Activated CD4-positive, alpha-beta T cell treated with anti-CD3 and anti-CD28 coated beads for 1 hour (primary cell): ENCODE measurements at regions not wholly inside any gene's neighbourhood (a gene's known extent, or its start where the extent isn't known, plus 50 kb on each side); places are given as distances from the start of the nearest gene placed in this dataset.

ENCODE experiments used
- DNase-seq: peaks from one replicate; pipeline ENCODE4 v3.0.0-alpha.2; 2020

DNA sequence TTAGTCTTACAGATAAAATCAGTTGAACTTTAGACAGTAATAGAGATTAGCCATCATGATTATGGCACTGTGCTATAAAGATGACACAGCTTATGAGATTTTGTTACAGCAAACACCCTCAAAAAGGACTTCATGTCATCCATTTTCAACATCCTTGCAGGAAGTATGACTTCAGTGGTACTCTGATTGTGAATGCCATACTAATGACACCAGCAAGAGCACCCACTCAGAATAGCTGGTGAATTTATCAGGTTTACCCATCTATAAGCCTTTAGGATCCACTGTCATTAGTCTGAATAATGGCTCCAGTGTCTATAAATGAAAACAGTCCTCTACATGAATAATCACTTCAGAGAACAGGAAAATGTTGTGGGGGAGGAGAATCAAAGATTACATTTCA is 615.2 kb downstream of the RPS29 start:
- no peak for DNase-seq

DNA sequence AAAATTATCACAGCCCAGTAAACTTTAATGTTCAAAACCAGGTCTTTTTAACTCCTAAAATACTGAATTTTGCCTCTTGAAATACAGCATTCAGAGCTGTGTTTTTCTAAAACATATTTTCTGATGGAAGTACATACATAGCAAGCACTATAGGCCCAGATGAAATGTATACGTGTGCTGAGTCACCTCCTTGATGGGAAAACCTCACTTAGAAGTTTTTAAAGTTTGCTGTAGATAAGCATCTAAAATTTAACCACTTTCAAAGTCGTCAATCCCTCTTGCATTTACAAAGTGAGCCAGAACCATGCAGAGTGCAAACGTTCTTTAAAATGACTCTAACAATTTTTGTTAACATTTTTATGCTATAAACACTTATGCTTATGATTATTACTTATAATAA is 618.8 kb downstream of the RPS29 start:
- DNase-seq: no peak

DNA sequence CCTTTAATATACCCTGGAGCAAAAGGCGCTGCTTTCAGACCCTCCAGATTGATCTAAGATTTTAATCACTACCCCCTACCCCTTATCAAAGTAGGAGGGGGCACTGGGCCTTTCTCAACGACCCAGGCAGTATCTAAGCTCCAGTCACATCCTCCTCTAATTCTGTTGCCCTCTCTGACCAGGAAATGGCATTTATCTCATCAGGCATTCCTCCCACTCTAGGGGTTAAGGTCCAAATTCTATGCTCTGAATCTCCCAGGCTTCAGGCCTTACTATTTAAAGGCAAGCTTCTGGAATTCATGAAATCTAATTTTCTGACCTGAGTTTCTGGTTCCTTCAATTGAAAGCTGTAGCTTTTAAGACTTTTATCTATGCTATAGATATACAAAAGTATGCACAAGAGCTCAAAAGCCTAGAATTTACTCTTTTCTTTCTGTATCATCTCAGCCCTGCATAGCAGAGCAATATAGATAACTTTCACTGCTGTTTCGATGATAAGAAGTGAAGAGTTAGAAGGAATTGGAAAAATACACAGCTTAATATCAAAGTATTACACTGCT is 622.9 kb downstream of the RPS29 start:
- no peak for DNase-seq

DNA sequence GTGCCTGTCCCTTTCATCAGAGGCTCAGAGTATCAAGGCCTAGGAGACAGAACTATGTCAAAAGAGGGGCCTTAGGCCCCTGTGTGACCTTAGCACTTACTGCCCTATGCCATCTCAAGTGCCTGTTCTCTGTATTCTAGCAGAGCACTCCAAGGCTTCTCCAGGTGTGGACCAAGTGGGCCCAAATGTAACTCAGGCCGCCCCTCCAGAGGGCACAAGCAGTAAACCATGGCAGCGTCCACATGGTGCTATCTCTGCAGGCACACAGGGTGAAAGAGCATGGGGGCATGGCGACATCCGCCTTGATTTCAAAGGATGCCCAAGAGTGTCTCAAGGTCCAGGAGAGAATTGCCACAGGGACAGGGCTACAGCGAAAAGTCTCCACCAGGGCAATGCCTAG is 628.7 kb downstream of the RPS29 start:
- no peak for DNase-seq

DNA sequence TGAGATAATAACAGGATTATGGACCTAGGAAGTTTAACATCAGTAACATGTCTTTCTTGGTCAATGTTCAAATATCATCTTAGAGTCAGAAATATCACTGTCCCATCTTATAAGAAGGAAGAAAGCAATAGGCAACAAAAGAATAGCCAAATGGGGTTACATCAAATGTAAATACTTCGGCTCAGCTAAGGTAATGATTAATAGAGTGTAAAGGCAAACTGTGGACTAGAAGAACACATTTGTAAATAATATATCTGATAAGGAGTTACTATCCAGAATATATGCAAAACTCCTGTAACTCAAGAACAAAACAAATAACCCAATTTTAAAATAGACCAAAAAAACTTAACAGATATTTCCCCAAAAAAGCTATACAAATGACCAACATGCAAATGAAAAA is 630.3 kb downstream of the RPS29 start:
- no peak for DNase-seq

DNA sequence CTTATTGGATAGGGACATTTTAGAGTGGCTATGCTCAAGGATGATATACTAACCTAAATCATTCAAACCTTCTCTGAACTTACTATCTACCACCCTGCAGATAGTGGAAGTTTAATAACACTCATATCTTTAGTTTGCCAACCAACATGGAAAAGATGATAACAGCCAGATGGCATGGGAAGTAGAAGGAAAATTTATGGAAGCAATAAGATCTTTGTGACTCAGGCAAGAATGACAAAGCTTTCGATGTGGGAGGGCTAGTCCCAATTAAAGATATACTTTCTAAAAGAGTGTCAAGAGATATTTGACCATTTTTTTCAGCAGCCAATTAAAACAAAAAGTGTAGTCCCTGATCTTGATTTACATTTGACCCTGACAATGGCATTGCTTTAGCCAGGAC is 631.7 kb downstream of the RPS29 start:
- DNase-seq: no peak

DNA sequence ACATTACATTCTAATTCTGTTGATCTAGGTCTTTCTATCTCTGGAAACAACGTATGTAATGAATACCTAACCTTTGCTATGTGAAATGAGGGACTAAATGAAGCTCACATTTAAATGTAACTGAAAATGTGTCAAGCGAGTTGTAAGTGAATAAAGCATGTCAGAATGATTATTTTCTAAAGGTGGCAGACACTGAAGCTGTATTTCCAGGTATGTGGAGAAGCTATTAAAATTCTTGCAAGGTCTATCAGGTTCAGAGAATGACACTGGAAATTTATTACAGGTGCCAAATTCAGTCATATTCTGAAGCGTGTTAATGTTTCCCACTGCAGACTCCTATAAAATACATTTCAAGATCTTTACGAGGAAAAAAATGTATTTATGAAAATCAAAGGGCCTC is 641.4 kb downstream of the RPS29 start:
- no peak for DNase-seq

DNA sequence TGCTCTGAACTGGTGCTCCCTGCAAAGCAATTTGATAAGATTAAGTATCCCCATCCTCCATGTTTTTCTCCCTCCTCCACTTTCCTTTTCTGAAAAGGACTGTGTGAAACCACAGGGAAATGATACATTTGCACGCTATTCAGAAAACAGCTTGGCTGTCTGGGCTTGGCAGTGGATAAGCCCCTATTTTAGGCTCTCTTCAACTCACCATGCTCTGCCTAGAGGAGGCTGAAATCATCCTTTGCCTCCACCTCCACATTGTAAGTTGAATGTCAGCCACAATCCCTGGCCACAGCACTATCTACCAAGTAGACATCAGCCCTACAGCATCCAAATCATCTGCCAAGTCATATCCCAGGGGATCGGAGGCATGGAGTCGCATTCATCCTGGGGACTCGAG is 642.3 kb downstream of the RPS29 start:
- no peak for DNase-seq

DNA sequence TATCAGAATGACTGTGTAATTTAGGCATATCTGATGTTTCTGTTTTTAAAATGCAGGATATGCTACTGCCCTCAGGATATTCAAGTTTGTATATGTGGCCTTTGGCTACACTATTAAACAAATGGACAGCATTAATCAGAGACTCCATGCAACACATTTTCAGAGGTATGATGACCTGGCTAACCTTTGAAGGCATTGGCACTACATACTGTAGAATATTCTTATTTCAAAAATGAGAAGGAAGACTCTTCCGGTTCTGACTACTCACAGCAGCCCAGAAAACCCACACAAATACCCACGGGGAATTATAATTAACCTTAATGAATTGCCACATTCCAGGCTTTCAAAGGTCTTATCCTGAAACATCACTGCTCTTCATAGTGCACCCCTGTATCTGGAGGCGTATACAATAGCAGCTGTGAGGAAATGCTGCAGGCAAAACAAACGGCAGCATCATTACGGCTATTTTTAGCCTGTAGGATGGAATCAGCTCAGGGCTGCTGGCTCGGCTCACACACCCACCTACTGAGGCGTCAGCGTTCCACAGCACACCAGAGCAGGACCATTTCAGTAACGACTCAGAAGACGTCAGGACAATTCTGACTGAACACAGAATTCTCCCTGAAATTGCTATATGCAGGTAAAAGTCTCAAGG is 648.5 kb downstream of the RPS29 start:
- no peak for DNase-seq

DNA sequence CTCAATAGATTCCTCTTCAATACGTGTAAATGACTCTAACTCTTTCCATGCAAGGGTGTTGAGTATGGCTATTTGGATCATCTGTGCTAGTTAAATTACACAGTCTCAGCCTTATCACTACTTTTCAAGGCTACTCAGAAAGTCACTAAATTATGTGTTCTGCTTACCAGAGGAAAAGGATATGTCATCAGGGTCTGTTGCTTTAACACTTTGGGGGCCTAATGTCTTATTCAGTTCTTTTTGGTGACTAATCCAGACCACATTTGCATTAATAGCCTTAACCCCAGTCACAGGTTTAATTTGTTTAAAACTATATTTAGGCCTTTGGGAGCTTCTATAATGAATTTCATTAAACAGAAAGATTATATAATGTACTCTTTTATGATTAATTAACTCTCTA is 649.3 kb downstream of the RPS29 start:
- no peak for DNase-seq

DNA sequence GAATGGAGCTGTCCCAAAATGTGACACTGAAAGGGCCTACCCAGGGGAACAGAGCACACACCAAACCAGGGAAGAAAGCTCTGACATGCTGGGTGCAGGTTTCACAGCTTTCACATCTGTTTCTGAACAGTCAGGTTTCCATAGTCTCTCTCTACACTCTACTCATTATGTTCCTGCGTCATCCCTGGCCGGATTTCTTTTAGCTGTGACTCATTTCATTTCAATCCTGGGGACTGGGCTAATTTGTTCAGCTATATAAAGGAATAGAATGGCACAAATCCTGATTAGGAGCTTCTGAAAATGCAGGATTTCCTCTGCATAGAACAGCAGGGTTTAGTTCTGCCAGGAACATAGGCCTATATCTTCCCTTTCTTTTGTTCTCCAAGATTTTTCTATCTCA is 649.8 kb downstream of the RPS29 start:
- no peak for DNase-seq

DNA sequence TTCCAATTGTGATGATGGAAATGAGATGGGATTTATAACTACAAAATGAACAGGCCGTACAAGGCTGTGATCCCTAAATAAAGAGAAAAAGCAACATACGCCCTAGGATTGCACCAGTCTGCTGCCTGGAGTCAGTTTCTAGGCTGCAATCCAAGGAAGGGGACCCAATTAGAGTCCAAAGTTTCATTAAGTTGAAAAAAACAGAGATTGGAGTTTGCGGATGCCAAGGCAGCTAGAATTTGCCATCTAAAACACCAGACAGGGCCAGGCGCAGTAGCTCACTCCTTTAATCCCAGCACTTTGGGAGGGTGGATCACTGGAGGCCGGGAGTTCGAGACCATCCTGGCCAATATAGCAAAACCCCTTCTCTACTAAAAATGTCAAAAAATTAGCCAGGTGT is 661.0 kb downstream of the RPS29 start:
- DNase-seq: no peak

DNA sequence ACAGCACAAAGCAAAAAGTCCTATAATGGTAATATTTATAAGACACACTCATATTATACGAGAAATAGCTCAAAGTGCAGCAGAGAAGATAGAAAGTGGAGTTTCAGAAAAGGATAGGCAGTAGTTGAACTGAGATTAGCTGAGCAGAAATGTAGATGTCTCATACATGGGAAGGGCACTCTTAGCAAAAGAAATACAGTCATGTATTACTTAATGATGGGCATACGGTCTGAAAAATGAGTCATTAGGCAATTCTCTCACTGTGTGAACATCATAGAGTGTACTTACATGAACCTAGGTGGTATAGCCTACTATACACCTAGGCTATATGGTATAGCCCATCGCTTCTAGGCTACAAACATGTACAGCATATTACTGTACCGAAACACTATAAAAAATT is 671.3 kb downstream of the RPS29 start:
- no peak for DNase-seq

DNA sequence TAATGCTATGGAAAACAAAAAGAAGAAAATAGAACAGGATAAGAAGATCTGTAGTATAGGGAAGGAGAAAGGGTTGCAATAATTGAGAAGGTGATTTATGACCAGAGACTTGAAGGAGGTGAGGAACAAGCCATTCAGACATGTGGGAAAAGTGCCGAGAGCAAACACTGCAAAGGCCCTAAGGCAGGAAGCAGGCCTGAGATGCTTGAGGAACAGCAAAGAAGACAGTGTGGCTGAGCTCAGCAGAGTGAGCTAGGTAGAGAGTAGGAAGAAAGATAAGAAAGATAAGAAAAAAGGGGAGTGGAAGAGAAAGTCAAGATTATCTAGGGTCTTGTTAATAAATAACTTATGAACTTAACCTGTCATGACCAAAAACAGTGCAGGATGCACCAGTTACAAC is 671.8 kb downstream of the RPS29 start:
- DNase-seq: no peak

DNA sequence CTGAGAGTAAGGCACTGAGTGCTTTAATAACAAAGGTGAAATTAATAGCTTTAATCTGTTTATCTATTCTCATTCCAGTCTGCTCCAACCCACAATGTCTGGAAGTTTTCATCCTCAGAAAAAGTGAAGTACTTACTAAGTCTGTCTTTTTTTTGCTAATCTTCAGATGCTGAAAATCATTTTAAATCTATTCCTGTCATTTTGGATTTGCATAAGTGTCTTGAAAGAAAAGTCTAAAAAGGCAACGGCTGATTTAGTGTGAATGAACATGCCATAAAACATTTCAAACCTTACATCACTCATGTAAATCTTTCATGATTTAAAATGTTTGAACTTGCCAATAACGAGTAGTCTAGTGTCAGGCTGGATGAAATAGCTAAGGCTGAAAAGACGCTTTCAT is 685.6 kb downstream of the RPS29 start:
- no peak for DNase-seq

DNA sequence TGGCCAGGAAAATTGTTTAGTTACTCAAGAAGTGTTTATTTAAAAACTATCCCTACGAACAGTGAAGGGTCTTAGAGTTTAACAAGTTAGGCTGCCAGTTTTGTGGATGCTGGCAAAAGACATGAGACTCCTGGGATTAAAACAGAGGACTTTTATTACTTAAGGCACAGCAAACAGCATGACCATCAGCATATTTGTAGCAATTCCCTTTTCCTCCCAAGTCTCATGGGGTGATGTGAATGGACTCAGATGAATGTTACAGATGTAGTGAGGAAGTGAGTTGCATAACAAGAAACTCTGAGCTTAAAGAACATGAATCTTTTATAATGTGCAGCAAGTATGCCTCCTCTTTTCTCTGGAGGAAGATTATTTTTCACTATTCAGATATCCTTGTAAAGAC is 695.8 kb downstream of the RPS29 start:
- no peak for DNase-seq

DNA sequence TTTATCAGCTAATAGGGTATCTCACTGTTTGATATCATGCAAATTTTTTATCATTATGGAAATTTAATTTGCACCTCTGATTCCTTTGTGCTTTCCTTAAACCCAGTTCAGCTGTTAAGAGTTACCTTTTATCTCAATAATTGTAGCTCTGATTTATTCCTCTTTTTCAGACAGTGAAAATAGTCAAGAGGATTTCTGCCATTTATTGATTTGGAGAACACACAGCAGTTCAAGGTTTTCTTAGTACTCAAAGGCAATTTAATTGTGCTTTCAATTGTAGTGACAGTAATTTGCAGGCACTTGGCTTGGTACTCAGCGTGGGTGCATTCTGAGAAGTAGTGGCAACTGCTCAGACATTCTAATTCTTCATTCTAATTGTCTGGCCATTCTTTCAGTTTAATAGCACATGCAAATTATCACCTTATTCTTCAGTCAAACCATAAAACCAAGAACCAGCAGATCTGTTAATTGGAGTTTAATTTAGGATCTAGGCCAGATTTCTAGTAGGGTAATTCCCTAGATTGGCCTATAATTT is 709.3 kb downstream of the RPS29 start:
- no peak for DNase-seq

DNA sequence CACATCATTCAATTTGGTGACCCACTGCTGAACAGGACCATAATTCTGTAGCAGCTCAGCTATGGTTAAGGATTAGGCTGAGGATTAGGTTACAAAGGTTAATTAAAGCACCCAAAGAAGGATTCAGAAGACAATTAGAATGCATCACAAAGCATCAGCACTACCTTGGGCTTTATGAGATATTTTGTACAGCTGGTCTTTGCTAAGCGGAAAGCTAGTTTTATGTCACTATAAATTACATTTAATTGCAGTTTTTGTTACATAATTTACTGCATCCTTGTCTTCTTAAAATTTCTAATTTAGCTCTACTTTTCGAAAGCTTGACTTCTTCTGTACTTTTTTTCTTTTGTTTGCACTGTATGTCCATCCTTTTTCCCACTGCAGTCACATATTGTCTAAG is 711.5 kb downstream of the RPS29 start:
- no peak for DNase-seq

DNA sequence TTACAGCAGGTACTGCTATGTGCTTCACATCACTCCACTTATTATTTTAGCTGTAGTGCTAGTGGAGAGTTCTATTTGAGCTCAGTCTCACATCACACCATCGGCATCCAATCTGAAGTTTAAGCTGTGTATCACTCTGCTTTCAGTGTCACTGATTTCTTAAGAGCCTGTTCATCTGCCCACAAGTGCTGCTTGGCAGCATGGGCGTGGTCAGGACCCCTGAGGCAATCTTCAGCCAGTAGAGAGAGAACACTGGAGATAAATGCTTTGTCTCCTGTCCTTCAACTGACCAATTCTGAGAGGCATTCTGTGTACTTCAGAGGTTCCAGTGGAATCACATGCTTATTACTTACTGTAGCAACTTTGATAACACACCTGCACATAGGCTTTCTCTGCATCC is 728.8 kb downstream of the RPS29 start:
- DNase-seq: no peak

DNA sequence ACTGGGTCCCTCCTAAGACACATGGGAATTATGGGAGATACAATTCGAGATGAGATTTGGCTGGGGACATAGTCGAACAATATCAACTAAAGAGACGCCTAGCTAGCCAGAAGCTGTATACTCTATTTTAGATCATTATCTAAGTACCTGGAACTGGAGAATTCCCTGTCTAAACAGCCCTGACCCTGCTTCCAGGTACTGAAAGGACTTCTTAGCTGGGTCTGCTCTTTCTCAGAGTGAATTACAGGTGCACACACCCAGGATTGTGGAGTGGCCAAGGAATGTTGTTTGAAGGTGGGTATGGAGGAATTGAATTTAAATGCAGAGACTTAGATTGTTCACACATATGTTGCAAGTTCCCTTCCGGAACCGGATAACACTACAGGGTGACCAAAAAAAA is 733.0 kb downstream of the RPS29 start:
- DNase-seq: no peak

DNA sequence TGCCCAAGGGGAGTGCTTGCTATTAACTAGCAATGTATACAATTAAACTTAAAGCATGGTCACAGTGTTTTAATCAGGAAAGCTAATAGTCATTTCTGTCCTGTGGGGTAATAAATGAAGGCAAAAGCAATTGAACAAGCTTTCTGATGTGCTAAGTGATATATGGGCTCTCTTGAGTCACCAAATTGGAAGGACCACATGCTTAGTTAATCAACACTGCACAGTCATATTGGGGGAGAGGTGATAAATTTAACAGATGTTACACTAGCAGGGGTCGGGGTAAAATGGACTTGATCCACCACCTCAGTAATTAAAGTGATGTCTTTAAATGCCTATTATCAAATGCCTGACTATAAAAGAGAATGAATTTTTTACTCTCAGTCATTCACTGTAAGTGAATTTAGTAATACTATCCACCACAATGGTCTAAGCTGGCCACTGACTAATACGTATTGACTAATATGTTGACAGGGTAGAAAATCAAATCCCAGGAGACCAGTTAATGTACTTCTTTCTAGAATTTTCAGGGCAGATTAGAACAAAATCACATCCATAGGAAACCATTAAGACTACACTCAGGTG is 736.3 kb downstream of the RPS29 start:
- no peak for DNase-seq

DNA sequence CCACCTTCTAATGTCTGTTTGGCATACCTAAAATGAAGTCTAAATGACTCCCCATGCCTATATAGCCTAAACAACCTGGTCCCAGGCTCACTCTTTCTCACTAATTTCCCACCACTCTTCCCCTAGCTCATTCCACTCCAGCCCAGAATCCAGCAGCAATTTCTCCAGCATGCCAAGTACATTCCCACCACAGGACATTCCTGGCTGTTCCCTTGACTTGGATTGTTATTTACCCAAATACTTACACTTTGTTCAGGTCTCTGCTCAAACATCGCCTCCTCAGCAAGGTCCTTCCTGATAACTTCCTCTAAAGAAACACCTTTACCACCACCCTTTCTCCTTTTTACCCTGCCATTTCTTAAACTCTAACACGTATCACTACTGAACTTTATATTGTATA is 743.4 kb downstream of the RPS29 start:
- no peak for DNase-seq

DNA sequence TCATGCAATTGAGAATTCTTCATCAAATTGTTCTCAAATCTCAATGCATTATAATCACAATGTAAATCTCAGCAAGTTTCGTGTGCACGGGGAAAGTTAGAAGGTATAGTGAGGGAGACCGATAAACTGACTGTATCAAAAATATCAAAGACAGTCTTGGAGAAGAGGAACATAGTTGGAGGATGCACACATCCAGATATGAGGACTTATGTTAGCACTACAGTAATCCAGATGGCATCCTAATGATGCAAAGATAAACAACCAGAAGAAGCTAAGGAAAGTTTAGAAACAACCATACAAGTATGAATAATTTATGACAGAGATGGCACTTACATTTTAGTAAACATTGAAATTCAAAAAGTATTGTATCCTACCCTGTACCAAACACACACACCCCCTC is 760.1 kb downstream of the RPS29 start:
- no peak for DNase-seq

DNA sequence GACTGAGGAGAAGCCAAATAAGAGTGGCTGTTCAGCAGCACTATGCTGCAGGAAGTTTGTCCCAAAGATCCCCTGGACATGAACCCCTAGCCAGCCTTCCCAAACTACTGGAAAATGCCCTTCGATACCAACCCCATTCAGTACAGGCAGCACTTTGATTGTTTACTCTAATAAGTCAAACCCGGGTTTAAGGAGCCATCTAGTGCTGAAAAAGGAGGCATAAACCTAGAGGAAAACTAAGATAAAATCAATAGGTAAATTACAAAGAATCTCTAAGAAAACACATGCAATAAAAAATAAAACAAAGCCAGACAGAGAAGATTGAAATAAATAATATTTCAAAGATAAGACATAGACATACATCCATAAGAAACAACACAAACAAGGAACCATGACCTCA is 771.6 kb downstream of the RPS29 start:
- no peak for DNase-seq

DNA sequence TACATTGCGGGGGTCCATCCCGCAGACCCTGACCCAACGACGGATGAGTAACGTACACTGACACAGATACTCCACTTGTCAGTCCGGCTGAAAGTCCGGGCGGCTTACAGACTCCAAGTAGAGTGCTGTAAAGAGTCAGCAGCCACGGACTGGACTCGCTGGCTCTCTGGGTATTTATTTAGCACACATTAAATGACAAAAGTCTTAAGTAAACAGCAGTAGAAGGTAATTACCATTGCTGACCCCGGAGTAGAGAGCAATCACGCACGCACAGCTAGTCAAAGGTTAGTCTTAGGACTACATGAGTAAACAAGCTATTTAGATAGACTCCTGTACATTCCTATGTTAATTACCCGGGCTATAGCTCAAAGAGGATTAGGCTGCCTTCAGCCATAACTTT is 780.9 kb downstream of the RPS29 start:
- no peak for DNase-seq
